Panc1 (cell line): ENCODE measurements at regions not wholly inside any gene's neighbourhood (a gene's known extent, or its start where the extent isn't known, plus 50 kb on each side); places are given as distances from the start of the nearest gene placed in this dataset.

Source experiments
- ATAC-seq: fragments of 200-7000 bp; cut with Tn5 transposase; 2 replicates; pipeline ENCODE4 v1.9.1; 2020; ENCODE audit warnings: mild to moderate bottlenecking, moderate library complexity
- BruUV-seq: library from RNA; stranded (reverse); fragments of 400-500 nt; replicated peaks from 2 replicates; lab custom pipeline; 2021; lab: Mats Ljungman, UMichigan
- CTCF ChIA-PET: fragments of 300-600 bp; sonication (Branson Sonifier 250); formaldehyde crosslinking; loops from one replicate; lab custom pipeline; 2022; ENCODE audit warnings: antibody characterized with exemption; lab: Charles Lee
- POLR2A ChIA-PET: fragments of 300-600 bp; sonication (Branson Sonifier 250); formaldehyde crosslinking; loops from one replicate; lab custom pipeline; 2022; ENCODE audit warnings: antibody characterized with exemption; lab: Charles Lee
- DNase-seq: peaks from one replicate; pipeline ENCODE4 v3.0.0-alpha.2; 2010; ENCODE audit warnings: low read depth, low spot score
- H3K27ac ChIP-seq: 2 replicates; pipeline ENCODE4 v1.5.1; 2011; ENCODE audit warnings: mild to moderate bottlenecking, low read length, inconsistent platforms
- H3K27me3 ChIP-seq: fragments of 200-500 bp; sonication (Bioruptor generic); 2 replicates; pipeline ENCODE4 v1.6.0; 2014; ENCODE audit warnings: low read length, inconsistent platforms; ENCODE audit not compliant: control insufficient read depth, insufficient read depth
- H3K36me3 ChIP-seq: fragments of 200-500 bp; sonication (Bioruptor generic); 2 replicates; pipeline ENCODE4 v1.5.1; 2014; ENCODE audit warnings: inconsistent platforms, mild to moderate bottlenecking, low read length, moderate library complexity; ENCODE audit not compliant: control insufficient read depth, insufficient read depth
- H3K4me1 ChIP-seq: 2 replicates; pipeline ENCODE4 v1.5.1; 2011; ENCODE audit warnings: inconsistent platforms, mild to moderate bottlenecking, low read length, moderate library complexity; ENCODE audit not compliant: control insufficient read depth, insufficient read depth
- H3K4me3 ChIP-seq, 2 experiments: 2 replicates each; pipeline ENCODE4 v1.5.1; 2011 to 2012; ENCODE audit warnings: low read depth in 2 of 2, low read length in 2 of 2, mild to moderate bottlenecking in 2 of 2, inconsistent platforms in 1 of 2, moderate library complexity in 1 of 2
- H3K9me3 ChIP-seq: fragments of 200-500 bp; sonication (Bioruptor generic); 2 replicates; pipeline ENCODE4 v1.5.1; 2014; ENCODE audit warnings: low read depth, mild to moderate bottlenecking, inconsistent platforms, low read length, moderate library complexity; ENCODE audit not compliant: control insufficient read depth, insufficient read depth
- POLR2AphosphoS5 ChIP-seq: IDR thresholded peaks from 2 replicates; pipeline ENCODE4 v1.6.1; 2012; ENCODE audit warnings: mild to moderate bottlenecking, low read depth, low read length, moderate library complexity
- SIN3A ChIP-seq: IDR thresholded peaks from 2 replicates; pipeline ENCODE4 v1.6.1; 2012; ENCODE audit warnings: low read depth, mild to moderate bottlenecking, low read length, moderate library complexity, borderline replicate concordance; ENCODE audit not compliant: insufficient read depth
- TCF7L2 ChIP-seq: IDR thresholded peaks from 2 replicates; pipeline ENCODE4 v1.6.1; 2011; ENCODE audit warnings: mild to moderate bottlenecking, low read depth, low read length, inconsistent platforms
- in situ Hi-C: cut with HindIII; loops from 2 replicates; pipeline ENCODE4 v1.10.0; 2016; ENCODE audit warnings: low sequenced_read_pairs, low pct_unique_long_range_greater_than_20kb
- intact Hi-C: fragments of 100-400 bp; cut with micrococcal nuclease; formaldehyde crosslinking; loops from one replicate; pipeline ENCODE4 v1.10.0; 2022; ENCODE audit not compliant: unreplicated experiment
- TF ChIP-seq, protein P1 (sequence below): fragments of 450-650 bp; IDR thresholded peaks from 2 replicates; pipeline ENCODE4 v1.5.1; 2017; ENCODE audit warnings: mild to moderate bottlenecking
- TF ChIP-seq, protein P2 (sequence below), 2 experiments: IDR thresholded peaks; 2 replicates each; pipeline ENCODE4 v1.6.1; 2011 to 2012; ENCODE audit warnings: low read depth in 2 of 2, control low read depth in 1 of 2, low read length in 1 of 2, mild to moderate bottlenecking in 1 of 2, moderate library complexity in 1 of 2; ENCODE audit not compliant: insufficient read depth in 1 of 2

DNA sequence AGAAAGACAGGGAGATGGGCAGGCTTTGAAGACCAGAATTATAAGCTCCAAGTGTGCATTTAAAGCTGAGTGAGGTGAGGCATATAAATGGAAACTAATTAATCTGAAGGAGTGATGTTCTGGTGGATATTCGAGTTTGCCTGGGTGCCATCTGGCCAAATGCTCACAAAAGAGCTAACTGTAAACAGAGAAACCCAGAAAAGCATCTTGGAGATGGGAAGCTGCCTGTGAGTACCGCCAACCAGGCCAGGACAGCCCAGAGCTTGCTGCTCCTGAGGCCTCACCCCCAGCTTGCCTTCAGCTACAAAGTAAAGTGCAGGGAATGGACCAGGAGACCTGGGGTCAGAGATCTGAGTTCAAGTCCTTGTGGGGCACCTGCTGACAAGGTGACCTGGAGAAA, 446.1 kb upstream of the MYT1L start:
- H3K9me3 ChIP-seq: no peaks in the 10 kb centered on the region
- no peak for TF ChIP-seq POLR2AphosphoS5
- TF ChIP-seq, protein P1, sequence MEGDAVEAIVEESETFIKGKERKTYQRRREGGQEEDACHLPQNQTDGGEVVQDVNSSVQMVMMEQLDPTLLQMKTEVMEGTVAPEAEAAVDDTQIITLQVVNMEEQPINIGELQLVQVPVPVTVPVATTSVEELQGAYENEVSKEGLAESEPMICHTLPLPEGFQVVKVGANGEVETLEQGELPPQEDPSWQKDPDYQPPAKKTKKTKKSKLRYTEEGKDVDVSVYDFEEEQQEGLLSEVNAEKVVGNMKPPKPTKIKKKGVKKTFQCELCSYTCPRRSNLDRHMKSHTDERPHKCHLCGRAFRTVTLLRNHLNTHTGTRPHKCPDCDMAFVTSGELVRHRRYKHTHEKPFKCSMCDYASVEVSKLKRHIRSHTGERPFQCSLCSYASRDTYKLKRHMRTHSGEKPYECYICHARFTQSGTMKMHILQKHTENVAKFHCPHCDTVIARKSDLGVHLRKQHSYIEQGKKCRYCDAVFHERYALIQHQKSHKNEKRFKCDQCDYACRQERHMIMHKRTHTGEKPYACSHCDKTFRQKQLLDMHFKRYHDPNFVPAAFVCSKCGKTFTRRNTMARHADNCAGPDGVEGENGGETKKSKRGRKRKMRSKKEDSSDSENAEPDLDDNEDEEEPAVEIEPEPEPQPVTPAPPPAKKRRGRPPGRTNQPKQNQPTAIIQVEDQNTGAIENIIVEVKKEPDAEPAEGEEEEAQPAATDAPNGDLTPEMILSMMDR: no peak
- no peak for TF ChIP-seq SIN3A
- TF ChIP-seq, protein P2, sequence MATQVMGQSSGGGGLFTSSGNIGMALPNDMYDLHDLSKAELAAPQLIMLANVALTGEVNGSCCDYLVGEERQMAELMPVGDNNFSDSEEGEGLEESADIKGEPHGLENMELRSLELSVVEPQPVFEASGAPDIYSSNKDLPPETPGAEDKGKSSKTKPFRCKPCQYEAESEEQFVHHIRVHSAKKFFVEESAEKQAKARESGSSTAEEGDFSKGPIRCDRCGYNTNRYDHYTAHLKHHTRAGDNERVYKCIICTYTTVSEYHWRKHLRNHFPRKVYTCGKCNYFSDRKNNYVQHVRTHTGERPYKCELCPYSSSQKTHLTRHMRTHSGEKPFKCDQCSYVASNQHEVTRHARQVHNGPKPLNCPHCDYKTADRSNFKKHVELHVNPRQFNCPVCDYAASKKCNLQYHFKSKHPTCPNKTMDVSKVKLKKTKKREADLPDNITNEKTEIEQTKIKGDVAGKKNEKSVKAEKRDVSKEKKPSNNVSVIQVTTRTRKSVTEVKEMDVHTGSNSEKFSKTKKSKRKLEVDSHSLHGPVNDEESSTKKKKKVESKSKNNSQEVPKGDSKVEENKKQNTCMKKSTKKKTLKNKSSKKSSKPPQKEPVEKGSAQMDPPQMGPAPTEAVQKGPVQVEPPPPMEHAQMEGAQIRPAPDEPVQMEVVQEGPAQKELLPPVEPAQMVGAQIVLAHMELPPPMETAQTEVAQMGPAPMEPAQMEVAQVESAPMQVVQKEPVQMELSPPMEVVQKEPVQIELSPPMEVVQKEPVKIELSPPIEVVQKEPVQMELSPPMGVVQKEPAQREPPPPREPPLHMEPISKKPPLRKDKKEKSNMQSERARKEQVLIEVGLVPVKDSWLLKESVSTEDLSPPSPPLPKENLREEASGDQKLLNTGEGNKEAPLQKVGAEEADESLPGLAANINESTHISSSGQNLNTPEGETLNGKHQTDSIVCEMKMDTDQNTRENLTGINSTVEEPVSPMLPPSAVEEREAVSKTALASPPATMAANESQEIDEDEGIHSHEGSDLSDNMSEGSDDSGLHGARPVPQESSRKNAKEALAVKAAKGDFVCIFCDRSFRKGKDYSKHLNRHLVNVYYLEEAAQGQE (IDR thresholded peaks at IDR 0.05; ENCODE audit: insufficient read depth in 1 of 2, low read depth in 2 of 2, low read length in 1 of 2): no peak
- no peak for TF ChIP-seq TCF7L2
- H3K4me3 ChIP-seq: no peak overlapping the region
- CTCF ChIA-PET: no interaction called here
- DNase-seq (no peak), ATAC-seq (no peak)
- no TSS peak for BruUV-seq
- intact Hi-C loops: no loop called here
- H3K27ac ChIP-seq: no peak overlapping the region
- no peaks in the 10 kb centered on the region for H3K36me3 ChIP-seq
- in situ Hi-C loops: no loop called here
- no peaks in the 10 kb centered on the region for H3K27me3 ChIP-seq
- POLR2A ChIA-PET: no interaction called here
- no peaks in the 10 kb centered on the region for H3K4me1 ChIP-seq

DNA sequence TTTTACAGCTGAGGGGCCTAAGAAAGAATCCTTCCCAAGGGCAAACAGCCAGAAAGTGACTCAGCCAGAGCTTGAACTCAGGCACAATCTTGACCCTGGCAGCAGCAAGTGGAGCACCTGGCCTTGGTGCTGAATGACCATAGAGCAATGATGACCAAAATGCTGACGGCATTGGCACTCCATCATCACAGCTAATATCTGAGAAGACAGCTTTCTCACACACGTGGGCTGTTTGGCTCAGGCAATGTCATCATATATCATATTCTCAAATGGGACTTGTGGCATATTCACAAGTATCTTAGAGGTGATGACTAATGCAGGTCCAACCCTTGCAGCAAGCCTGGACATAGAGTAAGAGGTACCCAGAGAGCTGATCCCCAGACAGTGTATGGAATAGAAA, 443.9 kb upstream of the MYT1L start:
- Histone ChIP-seq H3K27me3 (no peaks in the 10 kb centered on the region), H3K36me3 (no peaks in the 10 kb centered on the region), H3K27ac (no peak overlapping the region), H3K4me1 (no peaks in the 10 kb centered on the region), H3K4me3 (no peak overlapping the region), H3K9me3 (no peaks in the 10 kb centered on the region)
- in situ Hi-C loops (no loop called here), intact Hi-C loops (no loop called here)
- no peak for DNase-seq
- CTCF ChIA-PET: no interaction called here
- TF ChIP-seq, protein P2 (IDR thresholded peaks at IDR 0.05; ENCODE audit: insufficient read depth in 1 of 2, low read depth in 2 of 2, low read length in 1 of 2): peak in 1 of 2 experiments; percentile 54; a peak in 2 of 4 replicates
- no peak for TF ChIP-seq POLR2AphosphoS5
- POLR2A ChIA-PET: no interaction called here
- no TSS peak for BruUV-seq
- ATAC-seq: no peak
